ENCODE measurements at regions not wholly inside any gene's neighbourhood (a gene's known extent, or its start where the extent isn't known, plus 50 kb on each side); places are given as distances from the start of the nearest gene placed in this dataset.

DNA sequence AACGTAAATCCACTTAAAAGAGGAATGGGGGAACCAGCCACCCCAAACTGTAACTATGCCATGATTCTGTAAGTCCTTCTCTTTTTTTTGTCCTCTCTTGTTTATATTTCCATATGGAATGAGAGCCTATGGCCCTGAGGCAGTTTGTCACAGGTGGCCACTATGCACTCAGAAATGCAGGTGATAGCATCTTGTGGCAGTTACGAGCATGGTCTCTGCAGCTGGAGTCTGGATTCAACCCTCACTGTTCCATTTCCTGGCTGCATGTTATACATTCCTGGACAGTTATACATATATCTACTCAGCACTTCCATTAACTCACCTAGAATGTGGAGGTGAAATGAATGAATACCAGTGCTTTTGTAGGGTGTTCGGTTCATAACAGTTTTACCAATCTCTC, 291.5 kb upstream of the FANCL start:
- no peaks in the 10 kb centered on the region for H3K9me3 Mint-ChIP-seq
- Histone ChIP-seq H3K4me3 (ENCODE audit: low read length) (no peak overlapping the region), H3K27ac (ENCODE audit: low read depth in 1 of 2, low read length in 2 of 2) (no peak overlapping the region), H3K27me3 (ENCODE audit: control insufficient read depth in 1 of 2, insufficient read depth in 2 of 2, low read length in 2 of 2) (no peaks in the 10 kb centered on the region), H3K9me3 (ENCODE audit: control insufficient read depth in 1 of 2, insufficient read depth in 1 of 2, low read length in 2 of 2) (no peaks in the 10 kb centered on the region), H3K36me3 (ENCODE audit: insufficient read depth, low read length) (no peaks in the 10 kb centered on the region), H3K4me1 (ENCODE audit: insufficient read depth, low read length) (no peaks in the 10 kb centered on the region)
- ChIA-PET POLR2A (no interaction called here), CTCF (no interaction called here)
- H3K27me3 Mint-ChIP-seq = no peaks in the 10 kb centered on the region
- ATAC-seq (ENCODE audit: poor library complexity) = no peak
- H3K36me3 Mint-ChIP-seq (ENCODE audit: low read depth) = no peaks in the 10 kb centered on the region
- no peak overlapping the region for H3K4me3 Mint-ChIP-seq
- no peak for DNase-seq
- intact Hi-C loops (cut with DNase I, micrococcal nuclease) = no loop called here
- TF ChIP-seq CTCF (IDR thresholded peaks at IDR 0.05) = no peak
- no peaks in the 10 kb centered on the region for H3K4me1 Mint-ChIP-seq (ENCODE audit: low read depth)
- H3K27ac Mint-ChIP-seq = no peak overlapping the region

GRCh38 chr2:58527647-58528046, 286.5 kb upstream of the FANCL start:
- Histone ChIP-seq H3K36me3 (ENCODE audit: insufficient read depth, low read length) (no peaks in the 10 kb centered on the region), H3K4me3 (ENCODE audit: low read length) (no peak overlapping the region), H3K9me3 (ENCODE audit: control insufficient read depth in 1 of 2, insufficient read depth in 1 of 2, low read length in 2 of 2) (no peaks in the 10 kb centered on the region), H3K4me1 (ENCODE audit: insufficient read depth, low read length) (no peaks in the 10 kb centered on the region), H3K27me3 (ENCODE audit: control insufficient read depth in 1 of 2, insufficient read depth in 2 of 2, low read length in 2 of 2) (no peaks in the 10 kb centered on the region), H3K27ac (ENCODE audit: low read depth in 1 of 2, low read length in 2 of 2) (no peak overlapping the region)
- DNase-seq (no peak), ATAC-seq (ENCODE audit: poor library complexity) (no peak)
- TF ChIP-seq CTCF (IDR thresholded peaks at IDR 0.05) = no peak
- no peaks in the 10 kb centered on the region for H3K27me3 Mint-ChIP-seq
- H3K36me3 Mint-ChIP-seq (ENCODE audit: low read depth) = no peaks in the 10 kb centered on the region
- ChIA-PET POLR2A (no interaction called here), CTCF (no interaction called here)
- no peaks in the 10 kb centered on the region for H3K4me1 Mint-ChIP-seq (ENCODE audit: low read depth)
- intact Hi-C loops (cut with DNase I, micrococcal nuclease) = no loop called here
- no peak overlapping the region for H3K27ac Mint-ChIP-seq
- no peak overlapping the region for H3K4me3 Mint-ChIP-seq
- H3K9me3 Mint-ChIP-seq = no peaks in the 10 kb centered on the region

DNA sequence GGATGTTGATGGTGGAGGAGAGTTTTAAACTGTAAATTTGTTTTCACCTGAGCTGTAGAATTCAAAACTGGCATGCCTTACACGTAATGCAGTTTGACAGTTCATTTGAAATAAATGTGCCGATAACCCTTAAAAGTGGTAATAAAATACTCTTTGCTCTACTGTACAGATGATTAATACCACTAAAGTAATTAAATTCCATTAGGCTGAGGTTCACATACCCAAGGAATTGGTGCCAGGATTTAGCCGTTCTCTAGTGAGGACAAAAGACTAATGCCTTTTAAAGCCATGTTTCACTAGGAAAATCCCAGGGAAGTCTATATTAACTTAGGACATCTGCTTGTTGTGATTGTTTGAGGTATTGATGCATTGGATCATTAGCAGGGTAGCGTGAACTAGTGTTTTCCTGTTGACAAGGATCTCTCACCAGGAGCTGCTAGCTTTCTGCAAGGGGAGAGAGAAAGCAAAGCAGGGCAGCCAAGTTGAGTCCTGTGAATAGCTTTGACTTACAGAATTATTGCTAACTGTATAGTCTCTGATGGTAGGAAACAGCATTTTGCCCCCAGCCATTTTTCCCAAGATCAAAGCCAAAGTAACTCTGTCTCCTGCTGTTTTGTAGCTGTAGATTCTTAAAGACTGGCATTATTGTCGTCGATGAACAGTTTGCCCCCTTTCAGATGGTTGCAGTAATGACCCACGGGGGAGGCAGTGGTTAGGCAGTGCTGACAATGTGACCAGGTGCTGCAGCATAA, 280.9 kb upstream of the FANCL start:
- ATAC-seq (ENCODE audit: poor library complexity) (no peak), DNase-seq (no peak)
- H3K9me3 ChIP-seq (ENCODE audit: control insufficient read depth in 1 of 2, insufficient read depth in 1 of 2, low read length in 2 of 2) = no peaks in the 10 kb centered on the region
- no peaks in the 10 kb centered on the region for H3K4me1 Mint-ChIP-seq (ENCODE audit: low read depth)
- intact Hi-C loops (cut with DNase I, micrococcal nuclease) = no loop called here
- no peaks in the 10 kb centered on the region for H3K4me1 ChIP-seq (ENCODE audit: insufficient read depth, low read length)
- H3K27me3 ChIP-seq (ENCODE audit: control insufficient read depth in 1 of 2, insufficient read depth in 2 of 2, low read length in 2 of 2) = no peaks in the 10 kb centered on the region
- CTCF ChIA-PET = no interaction called here
- no peak overlapping the region for H3K27ac Mint-ChIP-seq
- no peak overlapping the region for H3K27ac ChIP-seq (ENCODE audit: low read depth in 1 of 2, low read length in 2 of 2)
- no peak overlapping the region for H3K4me3 ChIP-seq (ENCODE audit: low read length)
- TF ChIP-seq CTCF (IDR thresholded peaks at IDR 0.05) = no peak
- H3K36me3 ChIP-seq (ENCODE audit: insufficient read depth, low read length) = no peaks in the 10 kb centered on the region
- H3K4me3 Mint-ChIP-seq = no peak overlapping the region
- POLR2A ChIA-PET = no interaction called here
- no peaks in the 10 kb centered on the region for H3K27me3 Mint-ChIP-seq
- H3K9me3 Mint-ChIP-seq = no peaks in the 10 kb centered on the region
- H3K36me3 Mint-ChIP-seq (ENCODE audit: low read depth) = no peaks in the 10 kb centered on the region

Measured in CD4-positive, alpha-beta T cell (primary cell).